ENCODE measurements at regions not wholly inside any gene's neighbourhood (a gene's known extent, or its start where the extent isn't known, plus 50 kb on each side); places are given as distances from the start of the nearest gene placed in this dataset.
"Not testable (repeated sequence)": the region's sequence is repeated elsewhere in the genome, so short reads cannot be mapped to it uniquely, and the experiment has no call there.

GRCh38 chr2:38243186-38243880 lies 133.7 kb downstream of the ATL2 start:
- no peak for DNase-seq

- no peak for DNase-seq
Measured at GRCh38 chr2:38239452-38239851, 137.6 kb downstream of the ATL2 start.

- DNase-seq, result not testable (repeated sequence)
Measured at GRCh38 chr2:38238705-38239104, 138.4 kb downstream of the ATL2 start.

GRCh38 chr2:38237311-38237710 lies 139.8 kb downstream of the ATL2 start:
- no peak for DNase-seq

GRCh38 chr2:38233231-38233983 lies 143.7 kb downstream of the ATL2 start:
- no peak for DNase-seq

- no peak for DNase-seq
Measured at GRCh38 chr2:38232454-38232853, 144.6 kb downstream of the ATL2 start.

GRCh38 chr2:38230756-38231155 lies 146.3 kb downstream of the ATL2 start:
- no peak for DNase-seq

- DNase-seq, result no peak
Measured at GRCh38 chr2:38228753-38229152, 148.3 kb downstream of the ATL2 start.

- DNase-seq, result no peak
Measured at GRCh38 chr2:38224821-38225437, 149.0 kb upstream of the CYP1B1 start.

- no peak for DNase-seq
Measured at GRCh38 chr2:38224181-38224580, 148.2 kb upstream of the CYP1B1 start.

GRCh38 chr2:38223256-38223655 lies 147.3 kb upstream of the CYP1B1 start:
- no peak for DNase-seq

- no peak for DNase-seq
Measured at GRCh38 chr2:38220164-38220563, 144.2 kb upstream of the CYP1B1 start.

GRCh38 chr2:38218995-38219394 lies 143.0 kb upstream of the CYP1B1 start:
- no peak for DNase-seq

GRCh38 chr2:38218591-38218991 lies 142.6 kb upstream of the CYP1B1 start:
- DNase-seq, result no peak

GRCh38 chr2:38217401-38218188 lies 141.6 kb upstream of the CYP1B1 start:
- no peak for DNase-seq

- peak in 1 of 5 experiments; percentile 38 for DNase-seq
Measured at GRCh38 chr2:38216886-38217285, 140.9 kb upstream of the CYP1B1 start.

GRCh38 chr2:38215993-38216392 lies 140.0 kb upstream of the CYP1B1 start:
- no peak for DNase-seq

GRCh38 chr2:38215522-38215921 lies 139.6 kb upstream of the CYP1B1 start:
- DNase-seq, result no peak

- peak in 1 of 5 experiments; percentile 80 for DNase-seq
Measured at GRCh38 chr2:38214209-38214717, 138.3 kb upstream of the CYP1B1 start.

- peak in 1 of 5 experiments; percentile 57 for DNase-seq
Measured at GRCh38 chr2:38213619-38214167, 137.7 kb upstream of the CYP1B1 start.

GRCh38 chr2:38212312-38212711 lies 136.4 kb upstream of the CYP1B1 start:
- DNase-seq, result no peak

GRCh38 chr2:38207168-38207567 lies 131.2 kb upstream of the CYP1B1 start:
- DNase-seq, result no peak

- DNase-seq, result no peak
Measured at GRCh38 chr2:38203446-38203810, 127.5 kb upstream of the CYP1B1 start.
